GM10266 (cell line): ENCODE measurements at regions not wholly inside any gene's neighbourhood (a gene's known extent, or its start where the extent isn't known, plus 50 kb on each side); places are given as distances from the start of the nearest gene placed in this dataset.
A peak's percentile ranks its signal among the peaks of the same experiment; 100 is the strongest.

ENCODE experiments used
- DNase-seq: peaks from one replicate; pipeline ENCODE4 v3.0.0; 2012; ENCODE audit errors: extremely low spot score
- TF ChIP-seq, protein P1 (sequence below): IDR thresholded peaks from 2 replicates; pipeline ENCODE4 v1.5.1; 2012; ENCODE audit warnings: mild to moderate bottlenecking, low read depth; ENCODE audit not compliant: control insufficient read depth, insufficient read depth; ENCODE audit errors: missing control alignments

GRCh38 chr6:87939776-87940175 is 107.9 kb upstream of the SPACA1 start:
- TF ChIP-seq, protein P1, sequence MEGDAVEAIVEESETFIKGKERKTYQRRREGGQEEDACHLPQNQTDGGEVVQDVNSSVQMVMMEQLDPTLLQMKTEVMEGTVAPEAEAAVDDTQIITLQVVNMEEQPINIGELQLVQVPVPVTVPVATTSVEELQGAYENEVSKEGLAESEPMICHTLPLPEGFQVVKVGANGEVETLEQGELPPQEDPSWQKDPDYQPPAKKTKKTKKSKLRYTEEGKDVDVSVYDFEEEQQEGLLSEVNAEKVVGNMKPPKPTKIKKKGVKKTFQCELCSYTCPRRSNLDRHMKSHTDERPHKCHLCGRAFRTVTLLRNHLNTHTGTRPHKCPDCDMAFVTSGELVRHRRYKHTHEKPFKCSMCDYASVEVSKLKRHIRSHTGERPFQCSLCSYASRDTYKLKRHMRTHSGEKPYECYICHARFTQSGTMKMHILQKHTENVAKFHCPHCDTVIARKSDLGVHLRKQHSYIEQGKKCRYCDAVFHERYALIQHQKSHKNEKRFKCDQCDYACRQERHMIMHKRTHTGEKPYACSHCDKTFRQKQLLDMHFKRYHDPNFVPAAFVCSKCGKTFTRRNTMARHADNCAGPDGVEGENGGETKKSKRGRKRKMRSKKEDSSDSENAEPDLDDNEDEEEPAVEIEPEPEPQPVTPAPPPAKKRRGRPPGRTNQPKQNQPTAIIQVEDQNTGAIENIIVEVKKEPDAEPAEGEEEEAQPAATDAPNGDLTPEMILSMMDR: no peak

DNA sequence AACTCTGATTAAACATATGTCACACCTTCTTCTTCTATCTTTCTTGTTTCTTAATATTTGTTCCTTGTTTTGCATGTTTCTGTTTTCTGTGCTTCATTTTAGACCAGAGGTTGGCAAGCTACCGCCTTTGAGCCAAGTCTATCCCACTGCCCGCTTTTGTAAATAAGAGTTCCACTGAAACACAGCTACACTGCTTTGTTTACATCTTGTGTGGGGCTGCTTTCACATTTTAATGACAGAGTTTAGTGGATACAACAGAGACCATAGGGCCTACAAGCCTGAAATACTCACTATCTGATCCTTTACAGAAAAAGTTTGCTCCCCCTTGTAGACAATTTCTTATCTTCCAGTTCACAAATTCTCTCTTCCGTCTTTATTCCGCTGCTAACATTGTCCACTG is 109.4 kb upstream of the SPACA1 start:
- TF ChIP-seq, protein P1: no peak
- DNase-seq: no peak

More at GRCh38 chr6:87939776-87940175, 107.9 kb upstream of the SPACA1 start:
- no peak for DNase-seq

DNA sequence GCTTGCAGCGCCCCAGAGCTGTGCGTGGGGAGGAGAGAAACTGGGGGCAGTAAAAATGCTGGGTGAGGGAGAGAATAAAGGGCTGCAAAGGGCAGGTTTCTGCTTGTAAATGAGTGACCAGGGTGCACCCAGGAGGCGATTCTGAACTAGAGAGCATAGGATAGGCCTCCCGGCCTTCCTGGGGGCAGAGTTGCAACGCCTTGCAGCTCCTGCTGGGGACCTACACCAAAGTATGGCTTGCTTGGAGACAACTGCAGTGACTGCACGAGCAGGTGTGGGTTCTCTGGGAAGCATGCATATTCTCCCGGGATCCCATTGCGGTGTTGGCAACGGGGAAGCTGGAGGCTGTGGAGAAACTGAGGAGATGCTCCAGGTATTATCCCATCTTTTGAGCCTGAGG is 111.6 kb upstream of the SPACA1 start:
- TF ChIP-seq, protein P1: no peak
- DNase-seq: no peak

- DNase-seq: no peak
Measured at GRCh38 chr6:87935196-87935595, 112.4 kb upstream of the SPACA1 start.

GRCh38 chr6:87932361-87932760 is 115.3 kb upstream of the SPACA1 start:
- no peak for DNase-seq
- TF ChIP-seq, protein P1: no peak

More at GRCh38 chr6:87935196-87935595, 112.4 kb upstream of the SPACA1 start:
- TF ChIP-seq, protein P1: no peak

- DNase-seq: peak; percentile 72
- TF ChIP-seq, protein P1: peak; percentile 94
Measured at GRCh38 chr6:87929843-87930288, 117.8 kb upstream of the SPACA1 start.

GRCh38 chr6:87926687-87927086 is 121.0 kb upstream of the SPACA1 start:
- no peak for DNase-seq
- TF ChIP-seq, protein P1: no peak
